OCI-LY1 (cell line): ENCODE measurements at regions not wholly inside any gene's neighbourhood (a gene's known extent, or its start where the extent isn't known, plus 50 kb on each side); places are given as distances from the start of the nearest gene placed in this dataset.

Experiments used
- CTCF ChIP-seq: fragments of 200-600 bp; sonication (generic), shearing (Covaris generic); IDR thresholded peaks from 2 replicates; pipeline ENCODE4 v1.5.1; 2017; ENCODE audit warnings: mild to moderate bottlenecking, antibody characterized with exemption, low read length, moderate library complexity, mixed read lengths
- EZH2 ChIP-seq: fragments of 200-600 bp; sonication (generic), shearing (Covaris generic); IDR thresholded peaks from 2 replicates; pipeline ENCODE4 v1.8.0; 2017; ENCODE audit warnings: borderline replicate concordance, mixed run types, mild to moderate bottlenecking, antibody characterized with exemption, low read length, moderate library complexity, mixed read lengths

- TF ChIP-seq EZH2 (no peak), CTCF (no peak)
Measured at GRCh38 chr4:4594285-4594920, 52.6 kb upstream of the STX18 start.
